Globus pallidus (tissue), 1 donor: ENCODE measurements at regions not wholly inside any gene's neighbourhood (a gene's known extent, or its start where the extent isn't known, plus 50 kb on each side); places are given as distances from the start of the nearest gene placed in this dataset.
"Not testable (repeated sequence)": the region's sequence is repeated elsewhere in the genome, so short reads cannot be mapped to it uniquely, and the experiment has no call there.

Experiments used
- DNase-seq: peaks from one replicate; pipeline ENCODE4 v3.0.0-alpha.2; 2015; ENCODE audit warnings: low spot score

GRCh38 chr4:114249561-114249960 lies 270.1 kb upstream of the ARSJ start:
- no peak for DNase-seq

- DNase-seq = no peak
Measured at GRCh38 chr4:114249976-114250375, 270.5 kb upstream of the ARSJ start.

- no peak for DNase-seq
Measured at GRCh38 chr4:114250439-114250891, 271.0 kb upstream of the ARSJ start.

GRCh38 chr4:114251020-114251419 lies 271.6 kb upstream of the ARSJ start:
- DNase-seq = no peak

- no peak for DNase-seq
Measured at GRCh38 chr4:114252499-114252898, 273.1 kb upstream of the ARSJ start.

- no peak for DNase-seq
Measured at GRCh38 chr4:114257501-114257900, 278.1 kb upstream of the ARSJ start.

- DNase-seq = not testable (repeated sequence)
Measured at GRCh38 chr4:114262421-114262820, 283.0 kb upstream of the ARSJ start.

GRCh38 chr4:114263233-114263632 lies 283.8 kb upstream of the ARSJ start:
- DNase-seq = no peak

- DNase-seq = no peak
Measured at GRCh38 chr4:114264452-114264851, 285.0 kb upstream of the ARSJ start.

GRCh38 chr4:114264877-114265291 lies 285.4 kb upstream of the ARSJ start:
- DNase-seq = no peak

GRCh38 chr4:114265342-114265741 lies 285.9 kb upstream of the ARSJ start:
- no peak for DNase-seq

- no peak for DNase-seq
Measured at GRCh38 chr4:114267976-114268375, 288.5 kb upstream of the ARSJ start.

- DNase-seq = no peak
Measured at GRCh38 chr4:114271031-114271430, 291.6 kb upstream of the ARSJ start.

GRCh38 chr4:114272226-114272625 lies 292.8 kb upstream of the ARSJ start:
- DNase-seq = no peak

- no peak for DNase-seq
Measured at GRCh38 chr4:114273238-114273637, 293.8 kb upstream of the ARSJ start.

- DNase-seq = no peak
Measured at GRCh38 chr4:114277690-114278089, 298.2 kb upstream of the ARSJ start.

GRCh38 chr4:114279066-114279465 lies 299.6 kb upstream of the ARSJ start:
- DNase-seq = no peak

GRCh38 chr4:114279711-114280110 lies 300.3 kb upstream of the ARSJ start:
- no peak for DNase-seq

- no peak for DNase-seq
Measured at GRCh38 chr4:114280645-114281044, 301.2 kb upstream of the ARSJ start.

- DNase-seq = no peak
Measured at GRCh38 chr4:114281164-114281960, 301.9 kb upstream of the ARSJ start.

- DNase-seq = no peak
Measured at GRCh38 chr4:114282937-114283336, 303.5 kb upstream of the ARSJ start.

GRCh38 chr4:114284629-114285028 lies 305.2 kb upstream of the ARSJ start:
- DNase-seq = no peak

GRCh38 chr4:114286262-114286810 lies 306.9 kb upstream of the ARSJ start:
- no peak for DNase-seq
